NK-92 (cell line): ENCODE measurements at regions not wholly inside any gene's neighbourhood (a gene's known extent, or its start where the extent isn't known, plus 50 kb on each side); places are given as distances from the start of the nearest gene placed in this dataset.

ENCODE experiments used
- DNase-seq: peaks from one replicate; lab custom pipeline; 2025; ENCODE audit not compliant: unreplicated experiment; lab: John Stamatoyannopoulos, UW

DNA sequence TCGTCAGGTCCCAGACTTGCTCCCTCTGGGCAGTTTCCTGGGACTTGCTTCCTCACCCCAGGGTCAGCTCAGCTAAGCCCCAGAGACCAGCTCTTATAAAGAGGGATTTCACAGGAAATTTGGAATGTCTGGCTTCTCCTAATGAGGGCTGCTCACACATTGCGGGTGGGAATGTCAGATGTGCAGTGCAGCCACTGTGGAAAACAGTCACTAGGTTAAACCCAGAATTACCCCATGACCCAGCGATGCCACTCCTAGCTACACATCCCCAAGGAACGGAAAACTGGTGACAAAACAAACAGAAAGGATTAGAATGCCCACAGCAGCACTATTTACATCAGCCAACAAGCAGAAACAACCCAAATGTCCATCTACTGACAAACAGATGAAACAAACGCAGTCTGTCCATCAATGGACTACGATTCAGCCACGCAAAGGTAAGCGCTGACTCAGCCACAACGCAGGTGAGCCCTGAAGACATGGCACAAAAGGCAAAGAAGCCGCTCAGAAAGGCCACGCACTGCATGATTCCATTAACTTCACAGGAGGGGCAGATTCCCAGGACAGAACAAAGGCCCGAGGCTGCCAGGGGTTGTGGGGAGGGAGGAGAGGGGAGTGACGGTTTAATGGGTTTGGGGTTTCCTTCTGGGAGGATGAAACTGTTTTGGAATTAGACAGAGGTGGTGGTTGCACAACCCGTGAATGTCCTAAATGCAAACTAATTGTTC is 63.0 kb downstream of the NCOR2 start:
- no peak for DNase-seq

GRCh38 chr12:124503305-124503704 is 64.1 kb downstream of the NCOR2 start:
- no peak for DNase-seq

DNA sequence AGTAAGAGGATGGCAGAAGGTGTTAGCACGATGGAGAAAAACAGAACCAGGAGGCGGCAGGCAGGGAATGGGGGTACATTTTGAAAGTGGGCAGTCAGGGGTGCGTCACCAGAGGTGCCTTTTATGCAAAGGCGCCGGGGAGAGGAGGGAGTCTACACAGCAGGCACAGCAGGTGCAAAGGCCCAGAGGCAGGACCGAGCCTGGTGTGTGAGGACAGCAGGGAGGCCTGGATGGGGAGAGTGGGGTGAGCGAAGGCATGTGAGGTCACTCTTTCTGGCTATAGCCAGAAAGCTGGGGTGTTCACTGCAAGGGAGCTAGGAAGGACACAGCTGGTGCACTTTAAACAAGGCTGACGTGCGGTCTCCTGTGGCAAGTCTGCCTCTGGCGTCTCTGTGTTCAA is 65.0 kb downstream of the NCOR2 start:
- no peak for DNase-seq

- no peak for DNase-seq
Measured at GRCh38 chr12:124501827-124502226, 65.6 kb downstream of the NCOR2 start.

DNA sequence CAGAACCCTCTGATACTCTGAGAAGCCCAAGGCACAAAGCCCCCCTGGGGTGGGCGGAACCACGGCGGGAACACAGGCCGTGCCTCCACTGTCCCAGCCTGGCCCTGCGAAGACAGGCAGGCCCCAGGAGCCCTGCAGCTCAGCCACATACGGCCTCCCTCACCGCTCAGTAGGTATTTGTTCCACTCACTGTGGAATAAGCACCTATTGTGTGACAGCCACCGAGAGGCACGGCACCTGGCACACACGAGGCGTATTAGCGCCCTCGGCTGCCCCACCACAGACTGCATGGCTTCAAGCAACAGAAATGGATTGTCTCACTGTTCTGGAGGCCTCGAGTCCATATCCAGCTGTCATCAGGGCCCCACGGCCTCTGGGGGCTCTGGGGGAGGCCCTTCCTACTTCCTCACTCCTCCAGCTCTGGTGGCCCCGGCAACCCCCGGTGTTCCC is 66.3 kb downstream of the NCOR2 start:
- no peak for DNase-seq

GRCh38 chr12:124499898-124500244 is 67.5 kb downstream of the NCOR2 start:
- no peak for DNase-seq

DNA sequence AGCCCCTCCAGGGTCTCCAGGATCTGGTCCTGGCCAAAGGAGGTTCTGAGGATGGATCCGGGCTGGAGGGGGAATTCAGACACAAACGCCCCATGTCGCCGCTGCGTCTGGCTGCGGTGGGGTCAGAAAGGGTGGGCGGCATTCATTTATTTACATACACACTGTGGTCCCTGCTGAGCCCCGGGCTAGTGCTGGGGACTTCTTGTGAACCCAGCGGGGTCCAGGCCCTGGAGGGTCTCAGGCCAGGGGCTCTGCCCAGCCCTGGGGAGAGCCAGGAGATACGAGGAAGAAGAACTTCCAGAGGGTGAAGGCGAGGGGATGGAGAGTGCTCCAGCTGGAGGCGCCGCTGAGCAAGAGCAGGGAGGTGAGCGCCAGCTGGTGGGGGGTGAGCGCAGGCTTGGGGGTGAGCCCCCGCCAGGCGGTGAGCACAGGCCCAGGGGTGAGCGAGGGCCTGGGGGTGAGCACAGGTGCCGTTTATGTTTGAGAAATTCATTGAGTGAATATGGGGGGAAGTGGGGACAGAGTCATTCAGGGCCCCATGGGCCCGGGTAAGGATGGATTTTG is 68.1 kb downstream of the NCOR2 start:
- DNase-seq: no peak

DNA sequence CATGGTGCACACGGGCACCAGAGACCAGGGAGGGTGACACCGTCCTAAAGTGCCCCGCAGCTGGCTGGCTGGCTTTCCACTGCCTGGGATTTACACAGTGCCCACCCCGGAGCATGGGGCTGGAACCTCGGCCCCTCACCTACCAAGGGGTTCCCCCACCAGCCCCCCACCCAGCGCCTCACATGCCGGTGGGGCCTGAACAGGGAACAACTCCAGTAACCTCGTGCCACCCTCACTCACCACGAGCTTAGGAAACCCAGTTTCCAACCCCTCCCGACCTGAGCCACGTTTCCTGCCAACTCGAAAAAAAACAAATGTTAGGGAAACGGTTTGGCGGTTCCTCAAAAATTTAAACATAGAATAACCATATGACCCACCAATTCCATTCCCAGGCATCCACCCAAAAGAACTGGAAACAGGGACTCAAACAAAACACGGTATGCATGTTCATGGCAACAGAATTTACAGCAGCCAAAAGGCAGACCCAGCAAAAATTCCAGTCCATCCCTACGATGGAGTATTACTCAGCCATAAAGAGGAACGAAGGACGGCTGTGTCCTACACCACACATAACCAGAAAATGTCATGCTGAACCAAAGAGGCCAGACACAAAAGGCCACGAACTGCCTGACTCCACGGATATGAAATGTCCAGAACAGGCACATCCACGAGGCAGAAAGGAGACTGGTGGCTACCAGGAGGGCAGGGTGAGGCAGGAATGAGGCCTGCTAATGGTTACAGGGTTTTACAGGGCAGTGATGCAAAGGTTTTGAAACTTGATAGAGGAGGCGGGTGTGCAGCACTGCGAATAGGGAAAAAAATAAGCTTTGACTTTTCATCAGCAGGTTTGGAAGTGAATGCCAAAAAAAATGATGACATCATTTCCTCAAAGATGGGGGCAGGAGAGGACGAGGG is 68.9 kb downstream of the NCOR2 start:
- DNase-seq: no peak

DNA sequence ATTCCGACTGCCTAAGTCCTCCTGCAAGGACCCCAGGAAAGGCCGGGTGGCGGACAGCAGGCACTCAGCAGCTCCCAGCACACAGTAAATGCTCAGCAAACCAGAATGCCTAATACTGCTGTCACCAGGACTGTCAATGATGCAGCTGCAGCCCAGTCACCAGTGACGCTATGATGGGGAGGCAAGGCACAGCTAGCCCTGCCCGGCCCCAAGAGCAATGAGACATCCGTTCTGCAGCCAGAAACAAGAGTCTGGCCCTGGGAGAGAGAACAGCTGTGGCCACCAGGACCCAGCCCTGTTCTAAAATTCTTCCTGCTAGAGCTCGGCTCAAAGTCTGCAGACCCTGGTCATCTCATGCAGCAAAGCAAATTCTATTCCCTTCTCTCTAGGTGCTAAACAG is 69.8 kb downstream of the NCOR2 start:
- DNase-seq: no peak

- DNase-seq: no peak
Measured at GRCh38 chr12:124497039-124497438, 70.4 kb downstream of the NCOR2 start.

GRCh38 chr12:124496584-124496983 is 70.8 kb downstream of the NCOR2 start:
- DNase-seq: no peak

DNA sequence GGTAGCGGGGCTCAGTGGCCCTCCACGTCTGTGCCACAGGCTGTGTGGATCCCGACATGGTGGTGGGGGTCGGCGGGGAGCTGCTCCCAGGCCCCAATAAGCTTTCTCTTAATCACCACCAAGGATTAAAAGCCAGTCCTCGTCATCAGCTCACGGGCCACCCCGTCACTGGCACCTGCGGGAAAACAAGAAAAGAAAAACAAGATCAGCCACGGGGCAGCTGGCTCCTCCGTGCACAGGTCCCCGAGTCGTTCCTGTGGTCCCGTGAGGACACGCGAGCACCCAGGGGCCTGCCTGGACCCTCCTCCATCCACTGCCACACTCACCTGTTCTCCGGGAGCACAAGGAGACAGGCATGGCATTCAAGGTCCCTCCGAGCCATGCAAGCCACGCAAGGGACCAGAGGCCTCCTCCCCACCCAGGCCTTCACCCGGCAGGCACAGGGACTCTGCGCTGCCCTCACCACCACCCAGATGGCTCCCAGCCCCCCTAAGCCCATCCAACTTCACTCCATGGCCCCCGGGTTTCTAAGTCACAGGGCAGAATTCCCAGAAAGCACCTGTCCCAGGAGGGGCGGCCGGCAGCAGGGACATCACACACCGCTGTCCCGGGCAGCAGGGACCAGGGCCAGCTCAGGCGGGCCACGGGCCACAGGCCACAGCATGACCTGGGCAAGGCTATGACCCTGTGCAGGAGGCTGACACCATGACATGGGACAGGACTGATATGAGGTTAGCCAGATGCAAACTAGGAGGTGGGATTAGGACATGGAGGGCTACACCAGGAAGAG is 72.0 kb downstream of the NCOR2 start:
- no peak for DNase-seq

- DNase-seq: no peak
Measured at GRCh38 chr12:124494751-124495129, 72.7 kb downstream of the NCOR2 start.

GRCh38 chr12:124493809-124494750 is 73.3 kb downstream of the NCOR2 start:
- no peak for DNase-seq

DNA sequence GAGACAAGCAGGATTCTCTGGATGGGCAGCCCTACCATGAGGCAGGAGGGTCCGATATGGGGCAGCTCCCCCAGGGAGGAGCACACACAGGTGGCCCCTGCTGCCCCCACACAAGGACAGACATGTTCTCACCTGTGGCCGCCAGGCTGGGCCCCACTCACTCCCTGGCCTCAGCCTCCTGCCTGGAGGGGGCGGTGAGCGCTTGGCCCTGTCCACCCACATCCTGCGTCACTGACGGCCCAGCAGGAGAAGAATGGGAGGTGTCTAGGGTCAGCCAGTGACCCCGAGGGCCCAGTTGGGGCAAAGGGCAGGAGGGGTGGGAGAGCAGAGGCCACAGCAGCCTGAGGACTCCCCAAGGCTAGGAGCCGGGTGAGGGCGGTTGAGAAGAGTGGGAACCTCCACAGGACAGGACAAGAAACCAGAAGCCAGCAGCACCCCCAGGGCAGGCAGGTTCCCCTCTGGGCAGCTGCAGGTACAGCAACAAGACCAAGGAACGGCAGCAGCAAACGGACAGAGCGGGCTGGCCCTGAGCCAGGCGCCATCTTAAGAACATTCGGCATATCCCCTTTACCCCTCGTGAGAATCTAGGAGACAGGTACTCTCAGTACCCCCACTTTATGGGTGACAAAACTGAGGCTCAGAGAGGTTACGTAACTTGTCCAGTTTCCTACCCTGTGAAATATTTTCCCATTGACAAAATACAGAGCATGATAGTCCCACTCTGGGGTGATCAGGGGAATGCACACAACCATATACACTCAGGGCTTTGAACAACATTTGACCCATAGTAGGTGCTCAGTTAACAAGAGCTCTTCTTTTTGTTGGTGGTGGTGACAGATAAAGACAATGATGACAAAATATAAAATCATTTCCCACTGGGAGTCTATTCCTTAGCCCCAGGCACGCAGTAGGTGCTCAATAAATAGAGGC is 74.3 kb downstream of the NCOR2 start:
- DNase-seq: no peak

- no peak for DNase-seq
Measured at GRCh38 chr12:124491856-124492420, 75.5 kb downstream of the NCOR2 start.

GRCh38 chr12:124491310-124491709 is 76.1 kb downstream of the NCOR2 start:
- DNase-seq: no peak

- DNase-seq: no peak
Measured at GRCh38 chr12:124490584-124491305, 76.7 kb downstream of the NCOR2 start.
